Caco-2 (cell line): ENCODE measurements at regions not wholly inside any gene's neighbourhood (a gene's known extent, or its start where the extent isn't known, plus 50 kb on each side); places are given as distances from the start of the nearest gene placed in this dataset.

ENCODE experiments used
- BruUV-seq: library from RNA; stranded (reverse); fragments of 400-500 nt; replicated peaks from 2 replicates; lab custom pipeline; 2021; lab: Mats Ljungman, UMichigan
- CTCF ChIA-PET: fragments of 300-600 bp; sonication (Branson Sonifier 250); formaldehyde crosslinking; loops from one replicate; lab custom pipeline; 2022; ENCODE audit warnings: antibody characterized with exemption; lab: Charles Lee
- POLR2A ChIA-PET: fragments of 300-600 bp; sonication (Branson Sonifier 250); formaldehyde crosslinking; loops from one replicate; lab custom pipeline; 2022; ENCODE audit warnings: antibody characterized with exemption; lab: Charles Lee
- DNase-seq, 2 experiments: peaks; one replicate each; pipeline versions ENCODE4 v3.0.0 to v3.0.0-alpha.2; 2020 to 2022
- H3K27me3 ChIP-seq: replicated peaks from 2 replicates; pipeline ENCODE4 v1.6.0; 2011; ENCODE audit warnings: low read length; ENCODE audit not compliant: control insufficient read depth, insufficient read depth
- H3K36me3 ChIP-seq: 2 replicates; pipeline ENCODE4 v1.5.1; 2011; ENCODE audit warnings: low read length; ENCODE audit not compliant: control insufficient read depth, insufficient read depth
- H3K4me1 ChIP-seq: fragments of 250-450 bp; sonication (Bioruptor Pico); 2 replicates; pipeline ENCODE4 v1.5.1; 2020; ENCODE audit warnings: mild to moderate bottlenecking
- H3K4me3 ChIP-seq: 2 replicates; pipeline ENCODE4 v1.5.1; 2011; ENCODE audit warnings: low read depth, mild to moderate bottlenecking, control low read depth, low read length
- H3K9me3 ChIP-seq: fragments of 250-450 bp; sonication (Bioruptor Pico); 2 replicates; pipeline ENCODE4 v1.5.1; 2020; ENCODE audit warnings: mild to moderate bottlenecking, moderate library complexity
- H3K27ac Mint-ChIP-seq: one replicate; pipeline ENCODE4 v1.8.0; 2022; ENCODE audit warnings: mixed read lengths; ENCODE audit not compliant: unreplicated experiment
- H3K27me3 Mint-ChIP-seq: one replicate; pipeline ENCODE4 v1.8.0; 2022; ENCODE audit warnings: mixed read lengths; ENCODE audit not compliant: insufficient read depth, unreplicated experiment
- H3K36me3 Mint-ChIP-seq: one replicate; pipeline ENCODE4 v1.8.0; 2022; ENCODE audit warnings: mild to moderate bottlenecking, mixed read lengths; ENCODE audit not compliant: insufficient read depth, unreplicated experiment
- H3K4me1 Mint-ChIP-seq: one replicate; pipeline ENCODE4 v1.8.0; 2022; ENCODE audit warnings: low read depth, mixed read lengths; ENCODE audit not compliant: unreplicated experiment
- H3K4me3 Mint-ChIP-seq: one replicate; pipeline ENCODE4 v1.8.0; 2022; ENCODE audit warnings: mild to moderate bottlenecking, moderate library complexity, mixed read lengths; ENCODE audit not compliant: unreplicated experiment
- H3K9me3 Mint-ChIP-seq: one replicate; pipeline ENCODE4 v1.8.0; 2022; ENCODE audit warnings: mixed read lengths; ENCODE audit not compliant: unreplicated experiment
- CTCF ChIP-seq, 2 experiments: fragments of 200-600 bp in 1 of 2; IDR thresholded peaks; 1 replicate in 1 of 2; 2 replicates in 1 of 2; pipeline versions ENCODE4 v1.5.1 to v1.8.0; 2011 to 2022; ENCODE audit warnings: antibody characterized with exemption in 1 of 2, control low read depth in 1 of 2, inconsistent platforms in 1 of 2, low read depth in 1 of 2, low read length in 1 of 2, mild to moderate bottlenecking in 1 of 2, moderate library complexity in 1 of 2; ENCODE audit not compliant: insufficient read depth in 1 of 2, severe bottlenecking in 1 of 2, unreplicated experiment in 1 of 2
- intact Hi-C: fragments of 100-400 bp; cut with micrococcal nuclease; formaldehyde crosslinking; loops from one replicate; pipeline ENCODE4 v1.10.0; 2022; ENCODE audit not compliant: unreplicated experiment

- H3K4me1 ChIP-seq, result no peaks in the 10 kb centered on the region
- TF ChIP-seq CTCF (IDR thresholded peaks at IDR 0.05; ENCODE audit: insufficient read depth in 1 of 2, low read depth in 1 of 2, low read length in 1 of 2, severe bottlenecking in 1 of 2, unreplicated experiment in 1 of 2), result no peak
- no peaks in the 10 kb centered on the region for H3K36me3 ChIP-seq
- intact Hi-C loops, result no loop called here
- no peaks in the 10 kb centered on the region for H3K4me1 Mint-ChIP-seq
- no peaks in the 10 kb centered on the region for H3K9me3 ChIP-seq
- H3K27ac Mint-ChIP-seq, result no peak overlapping the region
- no TSS peak for BruUV-seq
- H3K4me3 ChIP-seq, result no peak overlapping the region
- no peaks in the 10 kb centered on the region for H3K36me3 Mint-ChIP-seq
- CTCF ChIA-PET, result no interaction called here
- H3K27me3 ChIP-seq, result no peaks in the 10 kb centered on the region
- no peak overlapping the region for H3K4me3 Mint-ChIP-seq
- DNase-seq, result no peak
- POLR2A ChIA-PET, result no interaction called here
- H3K9me3 Mint-ChIP-seq, result no peaks in the 10 kb centered on the region
- no peaks in the 10 kb centered on the region for H3K27me3 Mint-ChIP-seq
Measured at GRCh38 chr4:124952601-124953000, 240.1 kb upstream of the ANKRD50 start.

GRCh38 chr4:124948976-124949597 lies 236.6 kb upstream of the ANKRD50 start:
- no peaks in the 10 kb centered on the region for H3K9me3 Mint-ChIP-seq
- H3K4me3 Mint-ChIP-seq, result no peak overlapping the region
- no peaks in the 10 kb centered on the region for H3K27me3 Mint-ChIP-seq
- BruUV-seq, result no TSS peak
- CTCF ChIA-PET, result no interaction called here
- DNase-seq, result no peak
- no peaks in the 10 kb centered on the region for H3K36me3 Mint-ChIP-seq
- TF ChIP-seq CTCF (IDR thresholded peaks at IDR 0.05; ENCODE audit: insufficient read depth in 1 of 2, low read depth in 1 of 2, low read length in 1 of 2, severe bottlenecking in 1 of 2, unreplicated experiment in 1 of 2), result no peak
- Histone ChIP-seq H3K36me3 (no peaks in the 10 kb centered on the region), H3K4me1 (no peaks in the 10 kb centered on the region), H3K9me3 (no peaks in the 10 kb centered on the region), H3K27me3 (no peaks in the 10 kb centered on the region), H3K4me3 (no peak overlapping the region)
- no peak overlapping the region for H3K27ac Mint-ChIP-seq
- POLR2A ChIA-PET, result no interaction called here
- intact Hi-C loops, result no loop called here
- H3K4me1 Mint-ChIP-seq, result no peaks in the 10 kb centered on the region

GRCh38 chr4:124947622-124948265 lies 235.2 kb upstream of the ANKRD50 start:
- ChIA-PET CTCF (no interaction called here), POLR2A (no interaction called here)
- Histone ChIP-seq H3K27me3 (no peaks in the 10 kb centered on the region), H3K4me1 (no peaks in the 10 kb centered on the region), H3K9me3 (no peaks in the 10 kb centered on the region), H3K36me3 (no peaks in the 10 kb centered on the region), H3K4me3 (no peak overlapping the region)
- BruUV-seq, result no TSS peak
- Mint-ChIP-seq H3K4me1 (no peaks in the 10 kb centered on the region), H3K4me3 (no peak overlapping the region), H3K27ac (no peak overlapping the region), H3K9me3 (no peaks in the 10 kb centered on the region), H3K27me3 (no peaks in the 10 kb centered on the region), H3K36me3 (no peaks in the 10 kb centered on the region)
- TF ChIP-seq CTCF (IDR thresholded peaks at IDR 0.05; ENCODE audit: insufficient read depth in 1 of 2, low read depth in 1 of 2, low read length in 1 of 2, severe bottlenecking in 1 of 2, unreplicated experiment in 1 of 2), result no peak
- DNase-seq, result no peak
- intact Hi-C loops, result no loop called here
